Right lobe of liver (tissue), 6 donors: ENCODE measurements at regions not wholly inside any gene's neighbourhood (a gene's known extent, or its start where the extent isn't known, plus 50 kb on each side); places are given as distances from the start of the nearest gene placed in this dataset.

Experiments
- ATAC-seq, 4 donors: fragments of 200-7000 bp; cut with Tn5 transposase; one replicate each; pipeline ENCODE4 v1.9.1; 2020; ENCODE audit warnings: mild to moderate bottlenecking in 4 of 4, moderate library complexity in 4 of 4
- DNase-seq, 3 donors: peaks; one replicate each; pipeline ENCODE4 v3.0.0-alpha.2; 2020
- H3K27ac ChIP-seq, 3 donors: fragments of 200-600 bp; one replicate each; pipeline ENCODE4 v1.8.0; 2022
- H3K27me3 ChIP-seq, 2 donors: fragments of 200-600 bp; one replicate each; pipeline ENCODE4 v1.8.0; 2022
- H3K36me3 ChIP-seq, 4 donors: fragments of 200-600 bp; sonication (generic) in 1 of 4; one replicate each; pipeline versions ENCODE4 v1.5.1 to v1.8.0; 2017 to 2022; ENCODE audit warnings: control low read depth in 1 of 4
- H3K4me1 ChIP-seq, 4 donors: fragments of 200-600 bp; sonication (generic) in 1 of 4; one replicate each; pipeline versions ENCODE4 v1.5.1 to v1.8.0; 2017 to 2022; ENCODE audit warnings: control low read depth in 1 of 4
- H3K4me3 ChIP-seq, 3 donors: fragments of 200-600 bp; one replicate each; pipeline ENCODE4 v1.8.0; 2022
- H3K9me3 ChIP-seq, 4 donors: fragments of 200-600 bp; sonication (generic) in 1 of 4; one replicate each; pipeline versions ENCODE4 v1.5.1 to v1.8.0; 2017 to 2022; ENCODE audit warnings: control low read depth in 1 of 4
- CTCF ChIP-seq, 4 donors: fragments of 200-600 bp in 3 of 4; fragments of 450-650 bp in 1 of 4; IDR thresholded peaks; one replicate each; pipeline versions ENCODE4 v1.5.1 to v1.8.0; 2016 to 2022; ENCODE audit warnings: antibody characterized with exemption in 4 of 4, mild to moderate bottlenecking in 2 of 4
- POLR2A ChIP-seq: fragments of 450-650 bp; IDR thresholded peaks from one replicate; pipeline ENCODE4 v1.6.1; 2017; ENCODE audit warnings: antibody characterized with exemption, mild to moderate bottlenecking
- WGBS: methylation state at CpG from one replicate; pipeline ENCODE4 v1.1.6; 2018; ENCODE audit warnings: low coverage, low lambda C conversion rate; ENCODE audit not compliant: insufficient coverage; ENCODE audit errors: missing lambda C conversion rate; 5-methylcytosine and 5-hydroxymethylcytosine counted together
- intact Hi-C, 2 donors: fragments of 100-400 bp; cut with DNase I; formaldehyde crosslinking; loops; one replicate each; pipeline versions ENCODE4 v1.11.2 to v1.14.1; 2022
- donor health status: DM: no; HTN: yes; CAD: no.
- donor health status: DM: no; HTN: no; CAD: no.
- donor health status: DM: no; HTN: no; CAD: no.
- donor health status: DM: no; HTN: yes; CAD: no.
- donor health status: DM: no; HTN: yes; CAD: no.

DNA sequence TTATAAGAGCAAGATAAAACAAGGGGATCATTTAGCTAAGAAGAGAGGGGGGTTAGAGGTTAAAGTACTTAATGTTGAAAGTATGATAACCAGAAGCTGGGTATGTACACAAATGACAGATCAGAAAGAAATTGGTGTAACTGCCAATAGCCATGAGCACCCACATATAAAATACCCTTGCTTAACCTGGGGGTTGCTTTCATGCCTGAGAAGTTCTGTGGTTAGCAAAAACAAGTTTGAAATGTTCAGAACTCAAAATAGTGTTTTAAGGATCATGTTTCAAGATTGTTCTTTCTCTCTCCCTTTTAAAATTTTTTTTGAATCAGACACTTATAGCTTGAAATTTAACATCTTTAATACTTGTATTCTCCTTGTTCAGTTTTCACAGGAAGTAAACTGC, 321.4 kb upstream of the GBE1 start:
- Histone ChIP-seq H3K27ac (no peak overlapping the region), H3K36me3 (no peaks in the 10 kb centered on the region), H3K9me3 (no peaks in the 10 kb centered on the region), H3K4me1 (no peaks in the 10 kb centered on the region), H3K27me3 (no peaks in the 10 kb centered on the region), H3K4me3 (no peak overlapping the region)
- TF ChIP-seq CTCF (IDR thresholded peaks at IDR 0.05), result no peak
- TF ChIP-seq POLR2A, result no peak
- intact Hi-C loops, result no loop called here
- ATAC-seq (no peak), DNase-seq (no peak)

- Histone ChIP-seq H3K27me3 (no peaks in the 10 kb centered on the region), H3K9me3 (no peaks in the 10 kb centered on the region), H3K36me3 (no peaks in the 10 kb centered on the region), H3K27ac (no peak overlapping the region), H3K4me3 (no peak overlapping the region), H3K4me1 (no peaks in the 10 kb centered on the region)
- WGBS, result 77% methylated on average over 2 of the region's 2 CpGs
- ATAC-seq (no peak), DNase-seq (no peak)
- intact Hi-C loops, result no loop called here
- TF ChIP-seq CTCF (IDR thresholded peaks at IDR 0.05) (no peak), POLR2A (no peak)
These were observed 319.9 kb upstream of the GBE1 start for GRCh38 chr3:82081351-82081750.

- WGBS, result 33% methylated on average over 3 of the region's 3 CpGs
- Histone ChIP-seq H3K4me1 (no peaks in the 10 kb centered on the region), H3K4me3 (no peak overlapping the region), H3K27me3 (no peaks in the 10 kb centered on the region), H3K36me3 (no peaks in the 10 kb centered on the region), H3K9me3 (no peaks in the 10 kb centered on the region), H3K27ac (no peak overlapping the region)
- no peak for TF ChIP-seq POLR2A
- TF ChIP-seq CTCF (IDR thresholded peaks at IDR 0.05), result no peak
- DNase-seq (no peak), ATAC-seq (peak in 1 of 4 donors; percentile 28)
- intact Hi-C loops, result no loop called here
These were observed 319.3 kb upstream of the GBE1 start for GRCh38 chr3:82080792-82081191.

- Histone ChIP-seq H3K27me3 (no peaks in the 10 kb centered on the region), H3K9me3 (no peaks in the 10 kb centered on the region), H3K27ac (no peak overlapping the region), H3K4me1 (no peaks in the 10 kb centered on the region), H3K36me3 (no peaks in the 10 kb centered on the region), H3K4me3 (no peak overlapping the region)
- intact Hi-C loops, result no loop called here
- ATAC-seq (no peak), DNase-seq (no peak)
- WGBS, result 23% methylated on average over 3 of the region's 3 CpGs
- TF ChIP-seq POLR2A (no peak), CTCF (IDR thresholded peaks at IDR 0.05) (no peak)
These were observed 318.8 kb upstream of the GBE1 start for GRCh38 chr3:82080261-82080660.

DNA sequence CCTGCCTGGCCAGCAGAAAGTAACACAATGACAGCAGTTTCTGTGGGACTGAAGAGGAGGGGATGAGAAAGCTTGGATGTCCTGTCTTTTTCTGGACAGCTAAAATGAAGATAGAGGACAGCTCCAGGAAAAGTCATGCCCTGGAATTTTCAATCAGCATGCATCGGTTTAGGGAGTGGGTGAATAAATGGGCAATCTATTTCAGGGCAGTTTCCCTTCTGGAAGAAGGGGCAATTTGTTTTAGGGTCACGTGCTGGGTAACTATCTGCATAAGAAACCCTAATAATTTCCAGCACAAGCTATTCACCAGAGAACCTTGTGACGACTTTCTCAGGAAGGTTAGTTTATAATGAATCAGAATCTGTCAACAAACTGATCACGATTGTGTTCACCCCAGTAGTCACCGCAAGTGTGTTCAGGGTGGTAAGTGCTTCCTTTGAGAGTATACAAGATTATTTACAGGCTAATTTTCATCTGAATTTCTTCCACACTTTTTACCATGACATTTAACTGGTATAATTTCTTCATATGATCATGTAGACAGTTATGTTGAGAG, 318.0 kb upstream of the GBE1 start:
- Histone ChIP-seq H3K4me3 (no peak overlapping the region), H3K36me3 (no peaks in the 10 kb centered on the region), H3K27me3 (no peaks in the 10 kb centered on the region), H3K27ac (no peak overlapping the region), H3K4me1 (no peaks in the 10 kb centered on the region), H3K9me3 (no peaks in the 10 kb centered on the region)
- no peak for DNase-seq
- no peak for ATAC-seq
- TF ChIP-seq CTCF (IDR thresholded peaks at IDR 0.05) (no peak), POLR2A (no peak)
- WGBS, result 58% methylated on average over 5 of the region's 5 CpGs
- intact Hi-C loops, result no loop called here
